HG02798 (cell line): ENCODE measurements at regions not wholly inside any gene's neighbourhood (a gene's known extent, or its start where the extent isn't known, plus 50 kb on each side); places are given as distances from the start of the nearest gene placed in this dataset.
"Not testable (repeated sequence)": the region's sequence is repeated elsewhere in the genome, so short reads cannot be mapped to it uniquely, and the experiment has no call there.

Experiments used
- ATAC-seq: cut with Tn5 transposase; IDR thresholded peaks from one replicate; pipeline ENCODE4 v1.9.1; 2021; ENCODE audit warnings: mild to moderate bottlenecking; ENCODE audit not compliant: unreplicated experiment, poor library complexity

GRCh38 chr1:47521034-47521881 lies 83.4 kb downstream of the FOXD2 start:
- no peak for ATAC-seq

DNA sequence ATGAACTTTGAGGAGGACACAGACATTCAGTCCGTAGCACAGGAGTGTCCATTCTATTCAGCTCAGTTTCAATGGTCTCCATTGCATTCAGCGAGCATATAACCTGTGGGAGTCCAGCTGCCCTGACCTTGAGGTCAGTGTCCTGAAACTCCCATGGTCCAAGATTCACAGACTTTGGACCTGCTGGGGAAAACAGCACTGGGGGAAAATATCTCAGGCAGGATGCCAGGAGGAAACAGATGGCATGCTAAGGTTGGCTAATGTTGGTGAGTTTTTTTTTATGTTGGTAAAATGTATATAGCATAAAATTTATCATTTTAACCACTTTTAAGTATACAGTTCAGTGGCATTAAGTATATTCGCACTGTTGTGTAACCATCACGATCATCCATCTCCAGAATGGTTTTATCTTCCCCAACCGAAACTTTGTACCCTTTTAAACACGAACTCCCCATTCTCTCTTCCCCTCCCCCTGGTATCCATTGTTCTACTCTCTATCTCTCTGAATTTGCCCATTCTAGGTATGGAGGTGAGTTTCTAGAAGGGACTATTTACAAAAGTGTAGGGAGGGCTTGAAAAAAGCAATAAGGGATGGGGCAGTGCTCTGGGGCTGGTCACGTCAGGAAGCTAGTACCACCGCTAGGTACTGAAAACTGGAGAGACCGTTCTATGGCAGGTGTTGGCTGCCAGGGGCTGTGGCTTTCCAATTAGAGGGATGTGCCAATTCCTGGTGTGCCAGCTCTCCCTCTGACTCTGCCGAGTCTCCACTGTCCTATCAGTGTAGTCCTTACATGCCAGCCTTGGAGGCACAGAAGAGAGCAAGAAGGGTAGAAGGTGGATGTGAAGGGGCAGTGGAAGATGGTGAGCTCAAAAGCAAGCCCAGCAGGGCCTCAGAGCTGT lies 85.3 kb downstream of the FOXD2 start:
- ATAC-seq, result no peak

GRCh38 chr1:47523835-47524215 lies 86.0 kb downstream of the FOXD2 start:
- no peak for ATAC-seq

DNA sequence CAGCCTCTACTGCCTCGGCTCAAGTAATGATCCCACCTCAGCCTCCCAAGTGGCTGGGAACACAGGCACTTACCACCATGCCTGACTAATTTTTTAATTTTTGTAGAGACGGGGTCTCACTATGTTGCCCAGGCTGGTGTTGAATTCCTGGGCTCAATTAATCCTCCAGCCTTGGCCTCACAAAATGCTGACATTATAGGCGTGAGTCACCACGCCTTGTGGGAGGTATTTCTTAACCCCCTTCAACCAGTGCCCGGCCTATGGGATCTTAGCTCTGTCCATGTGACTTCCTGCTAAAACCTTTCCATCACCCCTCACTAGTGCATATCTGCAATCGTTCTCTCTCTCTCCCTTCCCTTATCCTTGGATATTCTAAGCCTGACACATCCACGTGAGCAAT lies 86.4 kb downstream of the FOXD2 start:
- ATAC-seq, result no peak

DNA sequence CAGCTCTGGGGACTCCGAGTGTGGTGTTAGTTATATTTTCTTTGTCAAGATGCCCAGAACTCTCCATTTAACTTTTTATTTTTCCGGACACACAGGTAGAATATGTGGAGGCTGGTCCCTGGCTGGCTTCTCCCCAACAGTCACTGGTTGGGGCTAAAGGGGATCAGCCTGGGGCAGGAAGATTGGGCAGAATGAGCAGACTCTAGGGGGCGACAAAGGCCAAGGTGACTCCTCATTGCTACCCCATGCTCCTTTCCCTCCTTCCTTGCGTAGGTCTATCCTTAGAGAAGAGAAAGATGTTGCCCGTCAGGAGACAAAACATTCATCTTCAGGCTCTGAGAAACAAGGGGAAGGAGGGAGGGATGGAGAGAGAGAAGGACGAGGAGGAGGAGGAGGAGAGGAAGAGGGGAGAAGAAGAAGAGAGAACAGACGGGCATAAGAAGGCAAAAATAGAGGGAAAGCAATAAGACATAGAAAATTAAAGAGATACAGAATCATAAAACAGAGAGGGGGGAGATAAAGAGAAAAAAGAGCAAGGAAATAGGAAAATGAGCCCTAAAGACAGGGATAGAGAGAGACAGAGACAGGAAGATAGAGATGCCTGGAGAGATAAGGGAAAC lies 89.9 kb downstream of the FOXD2 start:
- no peak for ATAC-seq

- no peak for ATAC-seq
Observed at GRCh38 chr1:47529520-47530098, 91.8 kb downstream of the FOXD2 start.

- ATAC-seq, result no peak
Observed at GRCh38 chr1:47532921-47533792, 95.3 kb downstream of the FOXD2 start.

DNA sequence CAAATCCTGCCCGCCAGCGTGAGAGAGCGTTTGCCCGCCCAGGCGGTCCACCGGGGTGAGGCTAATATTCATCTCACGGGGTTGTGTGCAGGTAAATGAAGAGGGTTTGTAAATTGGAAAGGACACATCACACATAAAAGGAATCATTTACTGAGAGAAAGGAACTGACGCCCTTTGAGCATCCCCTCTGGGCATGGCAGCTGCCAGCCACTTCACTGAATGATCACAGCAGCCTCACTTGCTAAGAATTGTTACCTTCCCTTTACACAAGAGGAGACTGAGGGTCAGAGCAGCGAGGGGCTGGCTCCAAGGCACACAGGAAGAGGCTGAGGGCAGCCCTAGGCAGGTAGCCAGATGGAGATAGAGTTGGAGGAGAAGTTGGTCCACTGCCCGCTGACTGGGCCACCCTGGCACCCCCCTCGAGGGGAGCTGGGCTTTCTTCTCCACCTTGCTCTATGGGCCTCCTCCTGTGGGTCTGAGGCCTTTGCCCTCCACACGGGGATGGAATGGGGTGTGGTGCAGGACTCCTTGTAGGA lies 96.0 kb downstream of the FOXD2 start:
- ATAC-seq, result no peak

- ATAC-seq, result no peak
Observed at GRCh38 chr1:47534436-47534835, 96.6 kb downstream of the FOXD2 start.

DNA sequence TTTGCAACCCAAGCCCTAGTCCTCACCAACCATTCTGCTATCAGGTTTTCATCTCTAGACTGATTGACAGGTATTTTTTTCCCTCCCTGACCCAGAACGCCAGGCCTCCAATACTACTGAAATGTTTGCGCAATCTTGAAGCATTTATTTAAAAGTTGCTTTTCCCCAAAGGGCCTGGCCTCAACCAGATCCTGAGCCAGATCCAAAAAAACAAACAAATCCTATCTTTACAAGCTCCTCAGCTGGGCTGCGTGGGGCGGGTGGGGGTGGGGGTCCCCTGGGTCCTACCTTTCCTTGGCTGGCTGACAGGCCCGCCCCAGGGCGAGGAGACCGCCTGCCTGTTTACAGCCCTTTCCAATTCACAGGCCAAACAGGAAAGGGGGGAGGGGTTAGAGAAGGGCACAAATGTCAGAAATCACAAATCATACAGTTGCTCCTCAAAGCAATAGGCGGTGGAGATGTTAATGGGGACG lies 98.8 kb downstream of the FOXD2 start:
- ATAC-seq, result no peak

GRCh38 chr1:47537268-47537667 lies 99.4 kb downstream of the FOXD2 start:
- no peak for ATAC-seq

GRCh38 chr1:47537966-47538365 lies 100.1 kb downstream of the FOXD2 start:
- no peak for ATAC-seq

DNA sequence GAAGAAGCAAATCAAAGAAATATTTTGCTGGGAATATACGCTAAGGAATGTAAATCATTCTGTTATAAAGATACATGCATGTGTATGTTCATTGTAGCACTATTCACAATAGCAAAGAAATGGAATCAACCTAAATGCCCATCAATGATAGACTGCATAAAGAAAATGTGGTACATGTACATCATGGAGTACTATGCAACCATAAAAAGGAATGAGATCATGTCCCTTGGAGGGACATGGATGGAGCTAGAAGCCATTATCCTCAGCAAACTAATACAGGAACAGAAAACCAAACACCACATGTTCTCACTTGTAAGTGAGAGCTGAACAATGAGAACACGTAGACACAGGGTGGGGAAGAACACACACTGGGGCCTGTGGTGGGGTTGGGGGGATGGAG lies 100.7 kb downstream of the FOXD2 start:
- ATAC-seq, result not testable (repeated sequence)

- ATAC-seq, result not testable (repeated sequence)
Observed at GRCh38 chr1:47541705-47542104, 103.9 kb downstream of the FOXD2 start.

DNA sequence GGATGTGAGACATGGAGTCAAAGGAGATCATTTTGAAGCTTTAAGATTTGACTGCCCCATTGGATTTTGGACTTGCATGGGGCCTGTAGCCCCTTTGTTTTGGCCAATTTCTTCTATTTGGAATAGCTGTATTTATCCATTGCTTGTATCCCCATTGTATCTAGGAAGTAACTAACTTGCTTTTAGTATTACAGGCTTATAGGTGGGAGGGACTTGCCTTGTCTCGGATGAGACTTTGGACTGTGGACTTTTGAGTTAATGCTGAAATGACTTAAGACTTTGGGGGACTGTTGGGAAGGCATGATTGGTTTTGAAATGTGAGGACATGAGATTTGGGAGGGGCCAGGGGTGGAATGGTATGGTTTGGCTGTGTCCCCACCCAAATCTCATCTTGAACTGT lies 105.2 kb downstream of the FOXD2 start:
- not testable (repeated sequence) for ATAC-seq

GRCh38 chr1:47545912-47546483 lies 108.2 kb downstream of the FOXD2 start:
- ATAC-seq, result no peak

GRCh38 chr1:47547753-47548573 lies 110.1 kb downstream of the FOXD2 start:
- no peak for ATAC-seq

- ATAC-seq, result no peak
Observed at GRCh38 chr1:47548637-47549036, 110.8 kb downstream of the FOXD2 start.
